GM12891 (cell line): ENCODE measurements at regions not wholly inside any gene's neighbourhood (a gene's known extent, or its start where the extent isn't known, plus 50 kb on each side); places are given as distances from the start of the nearest gene placed in this dataset.

ENCODE experiments used
- PAX5 ChIP-seq: IDR thresholded peaks from 2 replicates; pipeline ENCODE4 v1.6.1; 2011; ENCODE audit warnings: low read length, moderate library complexity, mild to moderate bottlenecking; ENCODE audit not compliant: insufficient read depth, severe bottlenecking
- POLR2A ChIP-seq: IDR thresholded peaks from 2 replicates; pipeline ENCODE4 v1.6.1; 2011; ENCODE audit warnings: low read depth, low read length, control low read depth
- POLR2AphosphoS5 ChIP-seq: IDR thresholded peaks from 2 replicates; pipeline ENCODE4 v1.6.1; 2011; ENCODE audit warnings: low read depth, low read length, control low read depth
- POU2F2 ChIP-seq: IDR thresholded peaks from 2 replicates; pipeline ENCODE4 v1.6.1; 2011; ENCODE audit warnings: low read depth, mild to moderate bottlenecking, control low read depth, low read length, moderate library complexity
- SPI1 ChIP-seq: IDR thresholded peaks from 2 replicates; pipeline ENCODE4 v1.6.1; 2011; ENCODE audit warnings: low read depth, low read length, control low read depth
- TAF1 ChIP-seq: IDR thresholded peaks from 2 replicates; pipeline ENCODE4 v1.6.1; 2011; ENCODE audit warnings: low read depth, low read length, control low read depth

DNA sequence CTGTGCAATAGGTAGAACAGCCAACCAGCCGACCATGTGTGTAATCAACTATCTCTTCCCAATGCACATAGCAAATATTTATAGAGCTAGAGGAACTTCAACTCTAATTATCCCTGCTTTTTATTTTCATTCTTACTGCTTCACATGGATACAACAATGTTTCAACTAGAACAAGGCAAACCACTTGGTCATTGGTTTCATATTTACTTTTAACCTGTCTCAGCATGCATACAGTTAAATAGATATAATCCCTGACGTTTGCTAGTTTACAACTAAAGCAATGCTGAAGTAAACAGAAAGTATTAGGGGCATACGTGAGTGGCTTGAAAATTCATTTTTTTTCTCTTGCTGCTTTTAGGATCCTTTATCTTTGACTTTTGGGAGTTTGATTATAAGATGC, 318.5 kb upstream of the MAP3K7 start:
- TF ChIP-seq POLR2A = no peak
- TF ChIP-seq PAX5 = no peak
- TF ChIP-seq POLR2AphosphoS5 = no peak
- no peak for TF ChIP-seq TAF1
- no peak for TF ChIP-seq SPI1
- no peak for TF ChIP-seq POU2F2
